Chondrocyte (in vitro differentiated cells): ENCODE measurements at regions not wholly inside any gene's neighbourhood (a gene's known extent, or its start where the extent isn't known, plus 50 kb on each side); places are given as distances from the start of the nearest gene placed in this dataset.

Experiments used
- DNase-seq: peaks from one replicate; pipeline ENCODE4 v3.0.0; 2021; ENCODE audit warnings: mixed read lengths, low spot score
- H3K27ac Mint-ChIP-seq: one replicate; pipeline ENCODE4 v1.8.0; 2021; ENCODE audit warnings: mild to moderate bottlenecking, moderate library complexity, mixed read lengths; ENCODE audit not compliant: unreplicated experiment
- H3K27me3 Mint-ChIP-seq: 2 replicates; pipeline ENCODE4 v1.8.0; 2021; ENCODE audit warnings: low read depth, mixed read lengths
- H3K36me3 Mint-ChIP-seq: 2 replicates; pipeline ENCODE4 v1.8.0; 2021; ENCODE audit warnings: low read depth, mixed read lengths
- H3K4me1 Mint-ChIP-seq: 2 replicates; pipeline ENCODE4 v1.8.0; 2021; ENCODE audit warnings: low read depth, mild to moderate bottlenecking, mixed read lengths
- H3K4me3 Mint-ChIP-seq: one replicate; pipeline ENCODE4 v1.8.0; 2021; ENCODE audit warnings: mild to moderate bottlenecking, moderate library complexity, mixed read lengths; ENCODE audit not compliant: unreplicated experiment
- H3K9me3 Mint-ChIP-seq: 2 replicates; pipeline ENCODE4 v1.8.0; 2021; ENCODE audit warnings: low read depth, mixed read lengths
- CTCF ChIP-seq: fragments of 200-600 bp; sonication (generic); IDR thresholded peaks from 2 replicates; pipeline ENCODE4 v1.5.0; 2021; ENCODE audit warnings: antibody characterized with exemption, mild to moderate bottlenecking, moderate library complexity

- Mint-ChIP-seq H3K27me3 (no peaks in the 10 kb centered on the region), H3K9me3 (peaks cover 2% of the 10 kb centered on the region), H3K4me3 (no peak overlapping the region), H3K4me1 (no peaks in the 10 kb centered on the region), H3K27ac (no peak overlapping the region), H3K36me3 (no peaks in the 10 kb centered on the region)
- no peak for TF ChIP-seq CTCF
- DNase-seq = no peak
Measured at GRCh38 chr3:81164806-81165205, 596.6 kb downstream of the GBE1 start.

GRCh38 chr3:81161851-81162250, 599.6 kb downstream of the GBE1 start:
- no peaks in the 10 kb centered on the region for H3K27me3 Mint-ChIP-seq
- no peak for TF ChIP-seq CTCF
- H3K4me3 Mint-ChIP-seq = no peak overlapping the region
- H3K4me1 Mint-ChIP-seq = no peaks in the 10 kb centered on the region
- no peak for DNase-seq
- no peaks in the 10 kb centered on the region for H3K36me3 Mint-ChIP-seq
- H3K9me3 Mint-ChIP-seq = peaks cover 7% of the 10 kb centered on the region
- no peak overlapping the region for H3K27ac Mint-ChIP-seq

- Mint-ChIP-seq H3K27me3 (no peaks in the 10 kb centered on the region), H3K36me3 (no peaks in the 10 kb centered on the region), H3K27ac (no peak overlapping the region), H3K4me3 (no peak overlapping the region), H3K9me3 (peaks cover 11% of the 10 kb centered on the region), H3K4me1 (no peaks in the 10 kb centered on the region)
- DNase-seq = no peak
- no peak for TF ChIP-seq CTCF
Measured at GRCh38 chr3:81161100-81161499, 600.3 kb downstream of the GBE1 start.

GRCh38 chr3:81154611-81155143, 606.8 kb downstream of the GBE1 start:
- Mint-ChIP-seq H3K9me3 (peaks cover 11% of the 10 kb centered on the region), H3K36me3 (no peaks in the 10 kb centered on the region), H3K4me3 (no peak overlapping the region), H3K4me1 (no peaks in the 10 kb centered on the region), H3K27me3 (peaks cover 1% of the 10 kb centered on the region), H3K27ac (no peak overlapping the region)
- DNase-seq = no peak
- TF ChIP-seq CTCF = no peak

- TF ChIP-seq CTCF = no peak
- no peak for DNase-seq
- Mint-ChIP-seq H3K9me3 (peaks cover 5% of the 10 kb centered on the region), H3K4me1 (no peaks in the 10 kb centered on the region), H3K27ac (no peak overlapping the region), H3K36me3 (no peaks in the 10 kb centered on the region), H3K4me3 (no peak overlapping the region), H3K27me3 (peaks cover 1% of the 10 kb centered on the region)
Measured at GRCh38 chr3:81152156-81152555, 609.3 kb downstream of the GBE1 start.
